Epithelial cell of proximal tubule (primary cell): ENCODE measurements at regions not wholly inside any gene's neighbourhood (a gene's known extent, or its start where the extent isn't known, plus 50 kb on each side); places are given as distances from the start of the nearest gene placed in this dataset.
A peak's percentile ranks its signal among the peaks of the same experiment; 100 is the strongest.
"Not testable (repeated sequence)": the region's sequence is repeated elsewhere in the genome, so short reads cannot be mapped to it uniquely, and the experiment has no call there.

Experiments
- DNase-seq: peaks from one replicate; pipeline ENCODE4 v3.0.0-alpha.2; 2011; ENCODE audit warnings: low read depth
- H3K4me3 ChIP-seq: 2 replicates; pipeline ENCODE4 v1.5.1; 2011; ENCODE audit warnings: low read depth, mild to moderate bottlenecking, low read length
- CTCF ChIP-seq: conservative IDR thresholded peaks from 2 replicates; pipeline ENCODE4 v1.5.1; 2012; ENCODE audit warnings: low read depth, mild to moderate bottlenecking, low read length

GRCh38 chr15:55108858-55109518 is 87.8 kb downstream of the RSL24D1 start:
- H3K4me3 ChIP-seq, result no peak overlapping the region
- TF ChIP-seq CTCF, result peak; percentile 89
- DNase-seq, result peak; percentile 7

GRCh38 chr15:55108448-55108847 is 88.3 kb downstream of the RSL24D1 start:
- no peak for TF ChIP-seq CTCF
- H3K4me3 ChIP-seq, result no peak overlapping the region
- no peak for DNase-seq

- TF ChIP-seq CTCF, result no peak
- H3K4me3 ChIP-seq, result no peak overlapping the region
- DNase-seq, result no peak
Observed at GRCh38 chr15:55106155-55106554, 90.6 kb downstream of the RSL24D1 start.

- no peak for TF ChIP-seq CTCF
- H3K4me3 ChIP-seq, result no peak overlapping the region
- no peak for DNase-seq
Observed at GRCh38 chr15:55094136-55094535, 102.6 kb downstream of the RSL24D1 start.

GRCh38 chr15:55088207-55088606 is 108.5 kb downstream of the RSL24D1 start:
- no peak for TF ChIP-seq CTCF
- DNase-seq, result no peak
- no peak overlapping the region for H3K4me3 ChIP-seq

GRCh38 chr15:55084673-55085072 is 112.1 kb downstream of the RSL24D1 start:
- no peak for DNase-seq
- no peak for TF ChIP-seq CTCF

GRCh38 chr15:55084216-55084615 is 112.5 kb downstream of the RSL24D1 start:
- H3K4me3 ChIP-seq, result no peak overlapping the region
- TF ChIP-seq CTCF, result no peak
- no peak for DNase-seq

More at GRCh38 chr15:55084673-55085072, 112.1 kb downstream of the RSL24D1 start:
- no peak overlapping the region for H3K4me3 ChIP-seq

- not testable (repeated sequence) for DNase-seq, H3K4me3 ChIP-seq
Observed at GRCh38 chr15:55077052-55077451, 119.7 kb downstream of the RSL24D1 start.
